Muscle of back (tissue), 3 donors: ENCODE measurements at regions not wholly inside any gene's neighbourhood (a gene's known extent, or its start where the extent isn't known, plus 50 kb on each side); places are given as distances from the start of the nearest gene placed in this dataset.
"Not testable (repeated sequence)": the region's sequence is repeated elsewhere in the genome, so short reads cannot be mapped to it uniquely, and the experiment has no call there.

Source experiments
- DNase-seq, 3 donors: peaks; one replicate each; pipeline versions ENCODE4 v3.0.0 to v3.0.0-alpha.2; 2013

- no peak for DNase-seq
These were observed 194.4 kb downstream of the CTTN start for GRCh38 chr11:70592641-70593165.

GRCh38 chr11:70593446-70593983 lies 195.2 kb downstream of the CTTN start:
- DNase-seq = no peak

- no peak for DNase-seq
These were observed 195.7 kb downstream of the CTTN start for GRCh38 chr11:70594031-70594430.

- no peak for DNase-seq
These were observed 196.3 kb downstream of the CTTN start for GRCh38 chr11:70594606-70595005.

- no peak for DNase-seq
These were observed 196.7 kb downstream of the CTTN start for GRCh38 chr11:70595016-70595415.

GRCh38 chr11:70595452-70595851 lies 197.1 kb downstream of the CTTN start:
- DNase-seq = no peak

GRCh38 chr11:70596091-70596490 lies 197.8 kb downstream of the CTTN start:
- DNase-seq = no peak

- no peak for DNase-seq
These were observed 198.8 kb downstream of the CTTN start for GRCh38 chr11:70597006-70597555.

GRCh38 chr11:70597751-70598625 lies 199.7 kb downstream of the CTTN start:
- no peak for DNase-seq

GRCh38 chr11:70600911-70601415 lies 202.6 kb downstream of the CTTN start:
- not testable (repeated sequence) for DNase-seq

- no peak for DNase-seq
These were observed 203.7 kb downstream of the CTTN start for GRCh38 chr11:70601861-70602538.

- DNase-seq = no peak
These were observed 204.9 kb downstream of the CTTN start for GRCh38 chr11:70603114-70603755.

- no peak for DNase-seq
These were observed 205.5 kb downstream of the CTTN start for GRCh38 chr11:70603756-70604211.

- no peak for DNase-seq
These were observed 205.9 kb downstream of the CTTN start for GRCh38 chr11:70604221-70604620.

- no peak for DNase-seq
These were observed 206.5 kb downstream of the CTTN start for GRCh38 chr11:70604630-70605467.

GRCh38 chr11:70605468-70605815 lies 207.1 kb downstream of the CTTN start:
- DNase-seq = no peak

- DNase-seq = no peak
These were observed 207.5 kb downstream of the CTTN start for GRCh38 chr11:70605846-70606245.

GRCh38 chr11:70606248-70606950 lies 208.1 kb downstream of the CTTN start:
- no peak for DNase-seq

GRCh38 chr11:70606951-70607330 lies 208.6 kb downstream of the CTTN start:
- no peak for DNase-seq

- DNase-seq = no peak
These were observed 209.2 kb downstream of the CTTN start for GRCh38 chr11:70607561-70607960.
